Inferior parietal cortex (tissue), 1 donor: ENCODE measurements at regions not wholly inside any gene's neighbourhood (a gene's known extent, or its start where the extent isn't known, plus 50 kb on each side); places are given as distances from the start of the nearest gene placed in this dataset.

ENCODE experiments used
- DNase-seq: peaks from one replicate; pipeline ENCODE4 v3.0.0-alpha.2; 2016; ENCODE audit errors: extremely low spot score

DNA sequence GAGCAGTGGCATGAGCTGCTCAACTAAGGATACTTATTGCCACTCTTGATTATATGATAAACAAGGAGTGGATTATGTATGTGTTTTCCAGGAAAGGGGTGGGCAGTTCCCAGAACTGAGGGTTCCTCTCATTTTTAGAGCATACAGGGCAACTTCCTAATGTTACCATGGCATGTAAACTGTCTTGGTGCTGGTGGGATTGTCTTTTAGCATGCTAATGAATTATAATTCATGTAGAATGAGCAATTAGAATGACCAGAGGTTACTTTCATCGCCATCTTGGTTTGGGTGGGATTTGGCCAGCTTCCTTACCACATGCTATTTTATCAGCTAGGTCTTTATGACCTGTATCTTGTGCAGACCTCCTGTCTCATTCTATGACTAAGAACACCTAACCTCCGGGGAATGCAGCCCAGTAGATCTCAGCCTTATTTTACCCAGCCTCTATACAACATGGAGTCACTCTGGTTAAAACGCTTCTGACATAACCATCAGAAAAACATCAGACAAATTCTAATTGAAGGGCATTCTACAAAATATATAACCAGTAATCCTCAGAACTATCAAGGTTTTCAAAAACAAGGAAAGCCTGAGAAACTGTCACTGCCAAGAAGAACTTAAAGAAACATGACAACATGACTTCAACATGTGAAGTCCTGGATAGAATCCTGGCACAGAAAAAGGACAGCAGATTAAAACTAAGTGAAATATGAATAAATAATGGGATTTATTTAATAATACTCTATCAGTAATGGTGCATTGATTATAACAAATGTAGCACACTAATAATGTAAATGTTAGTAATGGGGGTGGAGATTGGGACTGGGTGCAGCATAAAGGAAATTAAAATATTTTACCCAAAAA lies 365.0 kb downstream of the SEMA3D start:
- no peak for DNase-seq

DNA sequence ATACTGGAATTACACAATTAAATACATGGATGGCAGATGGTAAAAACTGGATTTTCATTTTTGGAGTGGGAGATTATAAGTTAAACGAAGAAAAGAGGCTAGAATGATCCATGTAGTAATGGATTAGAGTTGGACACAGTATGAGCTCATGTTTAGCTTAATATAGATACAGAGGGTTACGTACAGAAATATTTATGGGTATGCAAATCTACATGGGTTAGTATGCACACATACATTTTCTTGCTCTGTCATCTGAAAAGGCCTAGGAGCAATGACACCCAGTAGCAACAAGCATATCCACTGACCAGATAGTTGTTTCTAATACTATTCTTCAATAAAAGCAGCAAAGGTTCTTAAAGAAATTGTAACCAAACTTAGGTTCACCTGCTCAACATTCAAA lies 366.4 kb downstream of the SEMA3D start:
- no peak for DNase-seq

DNA sequence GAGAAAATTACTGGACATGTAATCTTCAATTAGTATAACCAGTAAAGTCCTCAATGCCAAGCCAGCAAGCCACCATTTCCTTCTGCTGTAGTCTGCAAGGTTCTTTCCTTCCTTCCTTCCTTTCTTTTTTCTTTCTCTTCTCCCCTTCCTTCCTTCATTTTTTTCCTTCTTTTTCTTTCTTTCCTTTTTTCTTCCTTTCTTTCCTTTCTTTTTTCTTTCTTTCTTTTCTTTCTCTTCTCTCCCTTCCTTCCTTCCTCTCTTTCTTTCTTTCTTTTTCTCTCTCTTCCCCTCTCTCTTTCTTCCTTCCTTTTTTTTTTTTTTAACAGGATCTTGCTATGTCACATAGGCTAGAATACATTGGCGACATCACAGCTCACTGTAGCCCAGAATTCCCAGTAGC lies 369.8 kb downstream of the SEMA3D start:
- no peak for DNase-seq

DNA sequence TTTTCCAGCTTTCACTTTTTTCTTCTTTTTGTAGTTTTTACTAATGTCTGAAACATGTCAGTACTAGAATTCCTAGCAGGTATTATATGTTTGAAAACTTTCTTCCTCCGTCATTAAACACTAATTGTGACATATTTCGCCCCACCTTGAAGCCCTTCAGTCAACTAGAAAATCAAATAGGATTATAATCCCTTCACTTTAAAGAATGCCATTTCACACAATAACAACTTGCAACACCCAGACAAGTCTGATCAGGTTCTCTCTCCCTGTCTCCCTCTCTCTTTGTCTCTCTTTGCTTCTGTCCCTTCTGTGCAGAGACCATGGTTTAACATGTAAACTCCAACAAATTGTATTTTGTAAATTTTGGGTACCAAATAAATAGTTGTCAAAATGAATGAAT lies 373.5 kb downstream of the SEMA3D start:
- DNase-seq, result no peak

DNA sequence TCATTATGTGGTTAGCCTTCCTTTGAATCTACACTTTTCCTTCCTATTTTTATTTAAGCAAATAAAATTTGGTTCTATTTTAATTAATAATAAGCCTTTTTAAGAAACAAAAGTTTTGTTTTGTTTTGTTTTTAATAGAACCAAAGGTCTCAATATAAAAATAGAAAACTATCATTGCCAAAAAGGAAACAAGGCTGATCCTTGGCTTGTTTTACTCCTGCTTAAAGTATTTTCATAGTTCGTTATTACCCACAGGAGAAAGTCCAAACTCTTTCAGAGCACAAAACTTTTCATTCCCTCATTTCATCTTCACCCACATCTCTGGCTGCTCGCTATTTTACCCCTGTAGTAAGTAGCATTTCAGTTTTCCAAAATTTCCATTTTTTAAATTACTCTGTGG lies 374.8 kb downstream of the SEMA3D start:
- DNase-seq, result no peak

DNA sequence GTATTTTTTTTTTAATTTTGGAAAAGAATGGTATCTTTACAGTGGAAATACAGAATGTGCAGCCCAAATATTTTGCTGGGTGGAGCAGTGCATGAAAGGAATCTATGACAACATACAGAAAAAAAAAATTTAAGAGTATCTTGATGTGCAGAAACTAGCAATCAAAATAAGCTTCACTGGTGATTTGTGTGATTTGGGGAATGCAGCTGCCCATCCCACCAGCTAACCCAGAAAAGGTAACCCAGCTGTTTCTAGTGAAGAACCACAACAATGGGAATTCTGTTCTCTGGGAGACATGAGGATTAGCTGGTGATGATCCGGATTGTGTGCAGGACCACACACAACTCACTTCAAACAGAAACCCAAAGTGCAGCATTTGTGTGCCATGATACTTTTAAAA lies 375.5 kb downstream of the SEMA3D start:
- DNase-seq, result no peak

DNA sequence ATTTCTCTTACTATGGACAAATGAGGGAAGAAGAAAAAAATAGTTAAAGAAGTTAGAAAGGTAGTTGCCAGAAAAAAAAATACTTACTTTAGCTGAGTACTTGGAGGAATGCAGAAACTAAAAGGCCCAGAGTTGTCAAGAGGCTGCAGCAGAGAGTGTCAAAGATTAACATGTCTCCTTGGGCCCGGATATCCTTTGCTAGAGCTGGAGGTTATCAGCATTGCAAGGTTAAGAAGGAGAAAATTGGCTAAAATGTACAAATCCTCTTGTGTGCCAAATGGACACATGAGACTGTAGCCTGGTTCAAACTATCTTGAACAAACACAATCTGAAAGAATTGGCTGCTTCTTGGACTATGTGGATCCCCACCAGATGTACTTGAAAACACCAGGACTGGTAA lies 377.0 kb downstream of the SEMA3D start:
- DNase-seq, result no peak

DNA sequence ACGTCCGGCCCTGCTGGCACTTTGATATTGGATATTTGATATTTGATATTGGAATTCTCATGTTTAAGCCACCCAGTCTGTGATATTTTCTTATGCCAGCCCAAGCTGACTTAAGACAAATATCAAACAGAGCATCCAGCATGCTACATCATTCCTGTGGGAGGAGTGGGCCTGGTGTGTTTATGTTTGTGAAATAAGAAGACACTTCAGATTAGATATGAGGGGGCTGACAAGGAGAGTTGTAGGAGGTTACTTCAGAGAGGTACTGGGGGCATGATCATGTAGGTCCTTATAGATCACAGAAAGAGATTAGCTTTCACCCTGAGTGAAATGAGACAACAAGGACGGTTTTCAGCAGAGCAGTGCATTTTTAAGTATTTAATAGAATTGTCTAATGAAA lies 382.9 kb downstream of the SEMA3D start:
- no peak for DNase-seq

DNA sequence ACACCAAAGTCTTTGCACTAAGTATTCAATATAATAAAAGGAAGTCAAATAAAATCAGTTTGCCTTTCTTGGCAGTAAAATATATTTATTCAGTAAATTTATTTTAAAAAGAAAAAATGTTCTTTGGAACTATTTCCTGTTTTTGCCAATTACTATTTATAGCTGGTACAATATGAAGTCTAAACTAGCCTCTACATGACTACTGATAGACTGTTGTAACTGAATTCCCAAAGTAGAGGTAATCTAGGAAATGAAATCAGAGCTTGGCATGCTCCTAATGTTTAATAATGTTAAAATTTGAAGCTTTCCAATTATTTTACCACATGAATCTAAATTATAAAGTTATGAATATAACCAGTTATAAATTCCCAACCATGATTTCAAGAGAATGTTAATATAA lies 385.5 kb downstream of the SEMA3D start:
- no peak for DNase-seq

DNA sequence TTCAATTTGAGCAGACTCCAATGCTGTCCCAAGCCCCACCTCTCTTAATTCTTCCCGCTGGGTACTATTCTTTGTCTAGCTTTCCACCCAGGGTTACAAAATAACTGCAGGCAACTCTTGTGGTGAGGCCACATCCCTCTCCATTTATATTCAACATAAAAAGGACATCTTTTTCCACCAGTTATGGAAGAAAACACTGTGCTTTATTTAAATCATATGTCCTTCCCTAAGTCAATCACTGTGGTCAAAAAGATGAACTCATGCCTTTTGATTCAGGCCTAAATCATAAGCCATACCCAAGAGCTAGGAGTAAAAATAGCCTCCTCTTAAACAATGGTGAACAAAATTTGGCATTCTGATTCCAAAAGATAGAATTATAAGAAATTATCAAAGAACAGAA lies 386.0 kb downstream of the SEMA3D start:
- no peak for DNase-seq

DNA sequence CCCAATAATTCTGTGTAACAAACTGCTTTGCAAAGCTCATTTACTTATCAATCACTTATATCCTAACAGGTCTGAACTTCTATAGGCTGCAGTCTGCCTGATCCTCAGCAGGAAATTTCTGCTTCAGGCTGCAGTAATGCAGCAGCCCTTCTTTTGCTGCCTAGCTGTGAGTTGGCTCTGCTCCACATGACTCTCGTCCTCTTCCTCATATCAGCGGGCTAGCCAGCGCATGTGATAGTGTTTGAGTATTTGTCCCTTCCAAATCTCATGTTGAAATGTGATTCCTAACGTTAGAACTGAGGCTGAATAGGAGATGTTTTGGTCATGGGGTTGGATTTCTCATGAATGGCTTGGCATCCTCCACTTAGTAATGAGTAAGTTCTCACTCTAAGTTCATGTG lies 387.8 kb downstream of the SEMA3D start:
- no peak for DNase-seq

DNA sequence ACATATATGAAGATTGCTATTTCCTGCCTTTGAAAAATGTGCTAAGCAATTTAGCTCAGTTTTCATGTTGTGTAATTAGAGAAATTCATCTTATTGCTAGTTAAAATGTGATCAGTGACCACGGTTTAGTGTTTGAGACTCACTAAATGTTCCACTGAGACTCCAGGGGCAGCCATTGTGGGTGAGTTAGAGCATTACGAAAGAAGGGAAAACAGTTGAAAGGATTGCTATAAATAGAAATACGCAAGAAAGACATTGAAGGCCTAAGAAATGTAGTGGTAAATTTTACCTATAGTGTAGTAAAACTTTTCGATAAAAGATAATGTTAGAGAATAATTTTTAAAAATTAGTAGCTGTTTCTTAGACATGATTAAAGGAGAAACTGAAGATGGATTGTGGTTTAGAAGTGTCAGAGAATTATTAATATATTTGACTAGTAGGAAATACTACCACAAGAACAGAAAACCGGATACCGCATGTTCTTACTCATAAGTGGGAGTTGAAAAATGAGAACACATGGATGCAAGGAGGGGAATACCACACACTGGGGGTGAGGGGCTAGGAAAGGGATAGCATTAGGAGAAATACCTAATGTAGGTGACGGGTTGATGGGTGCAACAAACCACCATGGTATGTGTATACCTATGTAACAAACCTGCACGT lies 394.5 kb downstream of the SEMA3D start:
- no peak for DNase-seq

DNA sequence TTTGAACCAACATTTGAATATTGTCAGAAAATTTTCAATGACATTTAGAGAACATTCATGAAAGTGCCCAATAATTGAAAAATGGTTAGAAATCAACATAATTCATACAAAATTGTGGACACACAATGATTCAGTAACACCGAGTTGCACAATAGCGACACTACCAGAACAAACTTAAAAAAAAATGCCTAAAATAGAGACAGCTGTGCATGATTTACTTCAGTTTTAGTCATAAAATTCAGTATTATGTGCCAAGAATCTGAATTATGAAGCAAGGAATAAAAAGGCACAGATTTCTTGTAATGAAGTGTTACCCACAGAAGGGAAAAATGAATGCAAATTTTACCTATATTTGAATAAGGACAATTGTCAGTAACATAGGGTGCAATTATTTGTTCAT lies 396.0 kb downstream of the SEMA3D start:
- no peak for DNase-seq

DNA sequence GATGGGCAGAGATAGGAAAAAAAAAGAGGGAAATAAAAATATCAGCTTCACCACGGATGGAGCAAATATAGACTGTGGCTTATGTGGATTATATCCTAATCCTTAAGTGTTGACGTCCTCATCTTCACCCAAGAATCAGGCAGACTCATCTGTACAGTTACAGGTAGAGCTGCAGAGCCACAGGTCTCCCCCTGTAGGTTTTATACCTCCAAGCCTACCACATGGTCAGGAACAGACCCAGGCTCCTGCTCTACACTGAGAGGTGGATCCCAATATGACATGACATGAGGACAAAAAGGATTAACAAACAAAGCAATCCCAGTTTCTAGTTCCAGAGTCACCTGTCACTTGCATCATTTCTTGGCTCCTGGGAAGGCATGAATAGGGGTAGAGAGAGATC lies 400.8 kb downstream of the SEMA3D start:
- DNase-seq, result no peak

DNA sequence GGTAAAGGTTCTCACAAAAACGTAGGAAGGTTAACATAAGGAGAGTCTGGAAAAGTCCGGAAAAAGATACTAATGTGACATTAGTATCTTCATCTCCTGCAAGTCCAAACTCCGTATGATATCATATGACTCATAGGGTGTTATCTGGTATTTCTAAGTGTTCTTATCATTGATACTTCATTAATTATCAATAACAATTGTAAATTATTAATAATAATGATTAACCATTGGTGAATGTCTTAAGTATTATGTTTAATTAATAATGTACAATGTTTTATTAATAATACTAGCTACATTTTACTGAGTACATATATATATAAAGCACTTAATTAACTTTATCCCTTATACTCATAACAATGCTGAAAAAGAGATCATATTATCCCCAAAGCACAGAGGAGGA lies 402.4 kb downstream of the SEMA3D start:
- DNase-seq, result no peak

DNA sequence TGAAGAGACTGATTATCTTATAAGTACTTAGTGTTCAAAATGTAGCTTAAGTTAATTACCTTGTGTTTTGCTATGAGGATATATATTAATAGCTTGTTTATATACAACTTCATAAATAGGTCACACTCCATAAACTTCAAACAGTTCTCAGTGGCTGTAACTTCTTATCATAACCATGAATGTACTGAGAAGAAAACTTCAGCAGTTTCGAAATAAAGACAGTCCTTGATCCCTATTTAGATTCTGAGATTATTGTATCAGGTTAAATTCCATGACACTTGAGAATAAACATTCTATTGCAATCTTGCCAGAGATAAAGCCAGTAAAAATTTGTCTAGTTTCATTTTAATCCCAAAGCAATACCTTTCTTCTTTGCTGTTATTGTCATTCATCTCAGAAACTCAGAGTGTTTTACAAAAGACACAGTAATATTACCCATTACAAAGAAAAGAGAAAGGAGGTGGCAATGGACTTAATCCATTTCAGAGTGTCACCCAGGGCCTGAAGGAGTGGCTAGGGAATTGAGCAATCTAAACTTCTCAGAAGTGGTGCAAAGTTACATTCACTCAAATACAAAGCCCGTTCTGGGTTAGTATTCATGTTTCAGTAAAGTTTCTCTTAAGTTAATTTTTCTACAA lies 403.6 kb downstream of the SEMA3D start:
- no peak for DNase-seq

DNA sequence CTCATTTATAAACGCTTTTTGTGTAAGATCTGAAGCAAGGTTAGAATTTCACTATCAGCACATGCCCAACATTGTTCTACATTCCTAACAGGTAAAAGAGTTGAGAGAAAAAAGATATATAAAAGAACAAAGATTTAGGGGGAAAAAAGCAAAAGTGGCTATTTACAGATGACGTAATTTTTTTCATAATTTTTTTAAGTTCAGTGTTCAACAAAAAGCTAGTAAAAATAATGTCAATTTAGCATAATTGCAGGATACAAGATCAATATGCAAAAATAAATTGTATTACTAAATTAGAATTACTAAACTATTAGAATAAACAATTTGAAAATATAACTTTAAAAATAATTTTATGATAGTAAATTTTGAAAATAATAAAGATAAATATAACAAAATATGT lies 405.0 kb downstream of the SEMA3D start:
- no peak for DNase-seq

DNA sequence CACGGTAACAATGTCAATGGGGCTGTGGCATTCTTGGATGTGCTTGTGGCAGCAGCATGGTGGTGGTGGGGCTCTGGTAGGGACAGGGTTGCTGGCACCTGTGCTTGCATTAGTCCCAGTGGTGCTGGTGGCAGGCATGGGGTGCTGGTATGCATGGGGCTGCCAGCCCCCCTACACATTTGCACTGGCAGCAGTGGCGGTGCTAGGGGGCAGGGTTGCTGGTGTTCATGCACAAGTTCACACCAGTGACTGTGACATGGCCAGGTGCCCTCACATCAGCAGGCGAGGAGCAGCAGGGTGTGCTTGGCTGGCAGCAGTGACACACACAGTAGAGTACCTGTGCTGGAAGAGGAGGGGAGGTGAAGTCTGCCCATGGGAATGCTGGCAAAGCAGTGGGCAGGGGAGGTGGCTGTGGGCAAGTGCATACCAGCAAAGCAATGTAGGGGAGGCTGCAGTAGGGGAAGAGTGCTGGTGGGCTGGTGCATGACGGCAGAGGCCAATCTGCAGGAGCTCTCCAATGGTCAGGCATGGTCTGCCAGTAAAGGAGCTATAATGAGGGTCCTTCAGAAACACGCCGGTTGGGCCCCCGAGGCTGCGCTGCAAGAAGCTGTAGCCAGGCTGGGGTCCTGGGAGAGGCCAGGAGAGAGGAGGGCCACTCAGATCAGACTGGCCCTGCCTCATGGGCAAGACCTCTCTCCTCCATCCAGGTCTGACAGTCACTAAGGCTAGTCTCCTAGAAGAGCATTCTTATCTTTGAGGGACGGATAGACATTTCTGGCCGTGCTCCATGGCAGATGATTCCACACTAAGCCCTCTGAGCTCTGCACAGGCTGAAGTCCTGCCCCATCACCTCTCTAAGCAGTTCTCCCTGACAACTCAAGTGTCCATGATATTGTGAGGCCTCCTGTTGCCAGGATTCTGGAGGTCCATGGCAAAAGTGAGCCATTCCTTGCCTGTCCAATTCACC lies 406.4 kb downstream of the SEMA3D start:
- DNase-seq, result no peak

DNA sequence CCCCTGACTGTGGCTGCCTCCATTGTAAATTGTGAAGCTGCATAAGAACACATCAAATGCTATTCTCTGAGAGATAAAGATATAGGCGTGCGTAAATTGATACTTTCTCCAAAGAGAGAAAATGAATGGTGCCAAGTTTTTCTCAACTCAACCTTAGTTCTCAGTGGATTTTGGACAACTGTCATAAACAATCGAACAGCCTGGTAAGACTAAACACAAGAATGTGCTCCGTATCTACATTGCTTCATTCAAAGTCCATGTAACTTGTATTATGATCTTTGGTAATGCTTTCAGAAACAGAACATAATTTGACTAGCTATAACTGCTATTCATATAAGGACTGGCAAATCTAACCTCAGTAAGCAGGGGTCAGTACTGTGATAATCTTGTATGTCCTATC lies 429.1 kb downstream of the SEMA3D start:
- DNase-seq, result no peak

DNA sequence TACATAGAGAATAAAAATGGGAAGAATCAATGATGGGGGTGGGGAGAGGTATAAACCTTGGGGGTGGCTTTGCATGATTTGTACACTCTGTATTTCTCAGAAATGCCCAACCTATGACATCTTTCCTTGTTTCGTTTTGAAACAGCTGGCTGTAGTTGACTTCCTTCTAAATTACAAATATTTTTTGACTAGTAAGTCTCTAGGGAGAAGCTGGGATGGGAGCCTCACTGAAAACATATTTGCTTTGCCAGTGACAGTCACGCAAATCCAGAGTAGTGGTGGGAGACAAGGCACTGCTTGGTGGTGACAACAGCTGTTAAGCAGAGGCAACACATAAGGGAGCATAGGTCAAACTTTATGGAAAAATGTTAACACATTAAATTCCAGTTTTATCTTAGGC lies 440.5 kb downstream of the SEMA3D start:
- DNase-seq, result no peak

DNA sequence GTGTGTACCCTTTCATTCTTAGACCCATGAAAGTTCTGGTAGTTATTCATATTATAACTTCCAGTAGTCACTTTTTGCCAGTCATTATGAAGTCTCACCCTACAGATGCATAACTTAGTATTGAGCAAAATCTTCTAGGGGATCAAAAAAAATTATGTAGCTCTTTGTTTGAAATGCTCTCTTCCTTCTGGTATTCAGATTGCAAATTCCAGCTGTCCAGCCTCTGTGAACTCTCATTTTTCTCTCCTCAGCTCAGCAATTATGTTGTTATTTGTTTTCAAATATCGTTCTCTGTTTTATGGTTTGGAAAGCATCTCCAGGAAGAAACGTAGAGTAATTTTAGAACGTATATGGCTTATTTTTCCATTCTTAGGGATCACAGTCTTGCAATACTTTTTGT lies 442.5 kb downstream of the SEMA3D start:
- DNase-seq, result no peak

DNA sequence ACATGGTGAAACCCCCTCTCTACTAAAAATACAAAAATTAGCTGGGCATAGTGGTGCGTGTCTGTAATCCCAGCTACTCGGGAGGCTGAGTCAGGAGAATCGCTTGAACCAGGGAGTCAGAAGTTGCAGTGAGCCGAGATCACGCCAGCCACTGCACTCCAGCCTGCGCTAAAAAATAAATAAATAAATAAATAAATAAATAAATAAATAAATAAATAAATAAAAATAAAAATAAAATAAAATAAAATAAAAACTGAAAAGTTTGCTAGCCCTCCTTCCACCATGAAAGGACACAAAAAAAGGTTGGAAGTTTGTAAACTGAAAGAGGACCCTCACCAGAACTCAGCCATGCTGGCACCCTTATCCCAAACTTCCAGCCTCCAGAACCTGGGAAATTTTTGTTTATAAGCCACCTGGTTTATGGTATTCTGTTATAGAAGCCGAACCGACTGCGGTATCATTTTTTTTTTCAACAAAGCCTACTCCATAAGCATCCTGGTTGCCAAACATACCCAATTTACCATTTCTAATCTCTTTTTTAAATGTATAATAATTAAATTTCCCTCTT lies 448.2 kb downstream of the SEMA3D start:
- DNase-seq, result no peak
